ENCODE measurements at regions not wholly inside any gene's neighbourhood (a gene's known extent, or its start where the extent isn't known, plus 50 kb on each side); places are given as distances from the start of the nearest gene placed in this dataset.

DNA sequence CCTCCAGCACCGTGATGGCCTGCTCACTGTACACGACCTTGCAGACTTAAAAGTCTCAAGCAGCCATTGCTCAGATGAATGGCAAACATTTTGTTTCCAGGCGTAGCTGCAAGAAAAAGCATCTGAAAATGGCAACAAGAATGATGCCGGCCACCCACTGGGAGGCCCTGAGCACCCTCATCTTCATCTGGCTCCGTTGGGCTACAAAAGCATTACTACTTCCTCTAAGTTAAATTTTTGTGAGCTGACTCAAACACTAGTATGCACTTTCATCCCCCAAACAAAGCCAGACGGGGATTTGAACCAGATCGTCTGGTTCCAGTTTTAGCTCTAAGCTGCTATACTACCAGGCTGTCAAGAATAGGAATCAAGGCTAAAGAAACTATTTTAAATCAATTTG is 116.6 kb upstream of the CDK1 start:
- Histone ChIP-seq H3K36me3 (ENCODE audit: insufficient read depth) (no peaks in the 10 kb centered on the region), H3K27ac (ENCODE audit: low read depth) (no peak overlapping the region), H3K9me2 (ENCODE audit: insufficient read depth) (0 out of 2 replicates have a peak, but pooled peaks cover 2% of the 10 kb centered on the region), H3K79me2 (replicated peaks; ENCODE audit: insufficient read depth) (no peaks in the 10 kb centered on the region), H3K27me3 (ENCODE audit: insufficient read depth) (no peaks in the 10 kb centered on the region), H2AFZ (no peak overlapping the region), H3K4me2 (peak overlapping the region; percentile 61; the same call in 1 of the 2 replicates), H4K20me1 (replicated peaks; ENCODE audit: insufficient read depth) (no peaks in the 10 kb centered on the region), H3F3A (replicated peaks; ENCODE audit: low read depth) (no peaks in the 10 kb centered on the region), H3K4me1 (ENCODE audit: insufficient read depth) (peaks cover 39% of the 10 kb centered on the region), H3K4me3 (no peak overlapping the region)
- Mint-ChIP-seq H3K4me3 (no peak overlapping the region), H3K36me3 (ENCODE audit: low read depth) (no peaks in the 10 kb centered on the region), H3K4me1 (peaks cover 39% of the 10 kb centered on the region), H3K27me3 (ENCODE audit: insufficient read depth, low read depth, poor library complexity) (no peaks in the 10 kb centered on the region), H3K9me3 (no peaks in the 10 kb centered on the region), H3K27ac (no peak overlapping the region)
- no peak for TF ChIP-seq CTCF (conservative IDR thresholded peaks at IDR 0.05; ENCODE audit: low read depth in 2 of 2)
- TF ChIP-seq, protein P1, sequence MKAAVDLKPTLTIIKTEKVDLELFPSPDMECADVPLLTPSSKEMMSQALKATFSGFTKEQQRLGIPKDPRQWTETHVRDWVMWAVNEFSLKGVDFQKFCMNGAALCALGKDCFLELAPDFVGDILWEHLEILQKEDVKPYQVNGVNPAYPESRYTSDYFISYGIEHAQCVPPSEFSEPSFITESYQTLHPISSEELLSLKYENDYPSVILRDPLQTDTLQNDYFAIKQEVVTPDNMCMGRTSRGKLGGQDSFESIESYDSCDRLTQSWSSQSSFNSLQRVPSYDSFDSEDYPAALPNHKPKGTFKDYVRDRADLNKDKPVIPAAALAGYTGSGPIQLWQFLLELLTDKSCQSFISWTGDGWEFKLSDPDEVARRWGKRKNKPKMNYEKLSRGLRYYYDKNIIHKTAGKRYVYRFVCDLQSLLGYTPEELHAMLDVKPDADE (IDR thresholded peaks at IDR 0.05), result no peak
- no peak for TF ChIP-seq EZH2phosphoT487 (IDR thresholded peaks at IDR 0.05; ENCODE audit: unreplicated experiment)
- no peak for TF ChIP-seq NANOG (IDR thresholded peaks at IDR 0.05; ENCODE audit: borderline replicate concordance)
- TF ChIP-seq REST (IDR thresholded peaks at IDR 0.05; ENCODE audit: unreplicated experiment), result no peak
- no peak for TF ChIP-seq STAT1 (IDR thresholded peaks at IDR 0.05; ENCODE audit: unreplicated experiment)
- no peak for TF ChIP-seq ZNF114 (CRISPR knock-in tag; IDR thresholded peaks at IDR 0.05)
- TF ChIP-seq ZNF331 (CRISPR knock-in tag; IDR thresholded peaks at IDR 0.05; ENCODE audit: low read depth), result no peak
- TF ChIP-seq JUNB (IDR thresholded peaks at IDR 0.05; ENCODE audit: unreplicated experiment), result no peak
- TF ChIP-seq POLR2AphosphoS5 (IDR thresholded peaks at IDR 0.05; ENCODE audit: low read depth), result no peak
- TF ChIP-seq EZH2 (IDR thresholded peaks at IDR 0.05; ENCODE audit: low read depth, unreplicated experiment), result no peak
- TF ChIP-seq ZNF462 (CRISPR knock-in tag; IDR thresholded peaks at IDR 0.05), result no peak
- no peak for TF ChIP-seq CREB1 (CRISPR knock-in tag; IDR thresholded peaks at IDR 0.05; ENCODE audit: low read depth)
- ATAC-seq (no peak), DNase-seq (ENCODE audit: low spot score) (peak; percentile 37)

Data from GM23338 (cell line).